ENCODE measurements at regions not wholly inside any gene's neighbourhood (a gene's known extent, or its start where the extent isn't known, plus 50 kb on each side); places are given as distances from the start of the nearest gene placed in this dataset.

GRCh38 chr6:140026546-140026945, 652.1 kb upstream of the CITED2 start:
- TF ChIP-seq CTCF (IDR thresholded peaks at IDR 0.05) (no peak), POLR2A (IDR thresholded peaks at IDR 0.05) (no peak), POLR2AphosphoS5 (IDR thresholded peaks at IDR 0.05) (no peak)
